Tibial nerve (tissue), 4 donors: ENCODE measurements at regions not wholly inside any gene's neighbourhood (a gene's known extent, or its start where the extent isn't known, plus 50 kb on each side); places are given as distances from the start of the nearest gene placed in this dataset.
"Not testable (repeated sequence)": the region's sequence is repeated elsewhere in the genome, so short reads cannot be mapped to it uniquely, and the experiment has no call there.

Source experiments
- DNase-seq, 2 donors: peaks; one replicate each; pipeline ENCODE4 v3.0.0-alpha.2; 2019; ENCODE audit warnings: low spot score in 2 of 2
- H3K27ac ChIP-seq, 4 donors: fragments of 200-600 bp; sonication (generic) in 3 of 4; one replicate each; pipeline ENCODE4 v1.5.1; 2017 to 2019; ENCODE audit warnings: mild to moderate bottlenecking in 1 of 4
- H3K27me3 ChIP-seq, 2 donors: fragments of 200-600 bp; sonication (generic) in 1 of 2; one replicate each; pipeline versions ENCODE4 v1.5.1 to v1.6.0; 2017 to 2019
- H3K36me3 ChIP-seq, 3 donors: fragments of 200-600 bp; sonication (generic); one replicate each; pipeline ENCODE4 v1.5.1; 2018 to 2019
- H3K4me1 ChIP-seq, 4 donors: fragments of 200-600 bp; sonication (generic) in 3 of 4; one replicate each; pipeline ENCODE4 v1.5.1; 2017 to 2019
- H3K4me3 ChIP-seq, 4 donors: fragments of 200-600 bp; sonication (generic) in 3 of 4; one replicate each; pipeline ENCODE4 v1.5.1; 2017 to 2019; ENCODE audit warnings: mild to moderate bottlenecking in 1 of 4, moderate library complexity in 1 of 4
- H3K9me3 ChIP-seq, 4 donors: fragments of 200-600 bp; sonication (generic) in 3 of 4; one replicate each; pipeline ENCODE4 v1.5.1; 2017 to 2019
- CTCF ChIP-seq, 5 experiments: fragments of 200-600 bp in 3 of 5; fragments of 450-650 bp in 2 of 5; sonication (generic) in 3 of 5; IDR thresholded peaks; one replicate each; pipeline ENCODE4 v1.5.1; 2016 to 2019; ENCODE audit warnings: antibody characterized with exemption in 5 of 5, mild to moderate bottlenecking in 3 of 5, moderate library complexity in 2 of 5
- EP300 ChIP-seq, 2 donors: sonication (generic); formaldehyde crosslinking; IDR thresholded peaks; one replicate each; pipeline ENCODE4 v1.6.1; 2017; ENCODE audit warnings: antibody characterized with exemption in 2 of 2, mild to moderate bottlenecking in 1 of 2
- POLR2A ChIP-seq, 2 donors: fragments of 450-650 bp; IDR thresholded peaks; one replicate each; pipeline ENCODE4 v1.6.1; 2017; ENCODE audit warnings: antibody characterized with exemption in 2 of 2, mild to moderate bottlenecking in 2 of 2, moderate library complexity in 2 of 2
- WGBS, 2 donors: methylation state at CpG; one replicate each; pipeline ENCODE4 v1.1.5; 2018; 5-methylcytosine and 5-hydroxymethylcytosine counted together

- H3K4me3 ChIP-seq = no peak overlapping the region
- H3K27ac ChIP-seq = peak overlapping the region in 2 of 4 donors; percentile 17 to 26
- peaks cover 0 to 5% (median 0%) of the 10 kb centered on the region in 4 donors for H3K9me3 ChIP-seq
- no peak for TF ChIP-seq CTCF (IDR thresholded peaks at IDR 0.05)
- no peak for TF ChIP-seq POLR2A (IDR thresholded peaks at IDR 0.05)
- TF ChIP-seq EP300 (IDR thresholded peaks at IDR 0.05) = no peak
- no peaks in the 10 kb centered on the region for H3K36me3 ChIP-seq
- H3K4me1 ChIP-seq = peaks cover 0 to 19% (median 3%) of the 10 kb centered on the region in 4 donors
- WGBS, 2 donors = 58 to 63% methylated on average over 15 of the region's 15 CpGs
- H3K27me3 ChIP-seq = no peaks in the 10 kb centered on the region
- no peak for DNase-seq
These were observed 258.1 kb downstream of the PCNX1 start for GRCh38 chr14:71165121-71166031.

- 46 to 49% methylated on average over 3 of the region's 3 CpGs for WGBS, 2 donors
- Histone ChIP-seq H3K36me3 (no peaks in the 10 kb centered on the region), H3K27ac (peak overlapping the region in 1 of 4 donors; percentile 17), H3K9me3 (no peaks in the 10 kb centered on the region), H3K4me3 (no peak overlapping the region), H3K27me3 (no peaks in the 10 kb centered on the region), H3K4me1 (peaks cover 0 to 19% (median 3%) of the 10 kb centered on the region in 4 donors)
- peak in 1 of 2 donors; percentile 48 for DNase-seq
- TF ChIP-seq EP300 (IDR thresholded peaks at IDR 0.05) (no peak), POLR2A (IDR thresholded peaks at IDR 0.05) (no peak), CTCF (IDR thresholded peaks at IDR 0.05) (peak in 4 of 5 experiments; percentile 40 to 64 (median 50))
These were observed 259.1 kb downstream of the PCNX1 start for GRCh38 chr14:71166180-71166837.

- Histone ChIP-seq H3K27ac (peak overlapping the region in 1 of 4 donors; percentile 17), H3K4me1 (peaks cover 0 to 19% (median 3%) of the 10 kb centered on the region in 4 donors)
- H3K36me3 ChIP-seq, DNase-seq, H3K4me3 ChIP-seq, H3K9me3 ChIP-seq, H3K27me3 ChIP-seq: not testable (repeated sequence)
- 91 to 95% methylated on average over 28 to 36 of the region's 48 CpGs for WGBS, 2 donors
These were observed 260.2 kb downstream of the PCNX1 start for GRCh38 chr14:71167325-71167950.

GRCh38 chr14:71168161-71168560, 260.9 kb downstream of the PCNX1 start:
- H3K27me3 ChIP-seq, H3K4me3 ChIP-seq, DNase-seq, H3K36me3 ChIP-seq, H3K9me3 ChIP-seq, H3K27ac ChIP-seq: not testable (repeated sequence)
- H3K4me1 ChIP-seq = peaks cover 0 to 19% (median 3%) of the 10 kb centered on the region in 4 donors
- WGBS, 2 donors = 84 to 86% methylated on average over 14 of the region's 14 CpGs

GRCh38 chr14:71168564-71169427, 261.5 kb downstream of the PCNX1 start:
- Histone ChIP-seq H3K27me3 (no peaks in the 10 kb centered on the region), H3K36me3 (no peaks in the 10 kb centered on the region), H3K4me1 (peaks cover 0 to 19% (median 3%) of the 10 kb centered on the region in 4 donors), H3K27ac (no peak overlapping the region), H3K9me3 (no peaks in the 10 kb centered on the region), H3K4me3 (no peak overlapping the region)
- DNase-seq = no peak
- TF ChIP-seq POLR2A (IDR thresholded peaks at IDR 0.05) (no peak), EP300 (IDR thresholded peaks at IDR 0.05) (no peak), CTCF (IDR thresholded peaks at IDR 0.05) (no peak)
- WGBS, 2 donors = 91 to 94% methylated on average over 17 of the region's 17 CpGs
